SK-N-SH (cell line): ENCODE measurements at regions not wholly inside any gene's neighbourhood (a gene's known extent, or its start where the extent isn't known, plus 50 kb on each side); places are given as distances from the start of the nearest gene placed in this dataset.

Experiments used
- CTCF ChIA-PET: fragments of 300-600, 350-600 bp; formaldehyde crosslinking; extraction: SDS; loops from one replicate; lab custom pipeline; 2021; lab: Yijun Ruan, JAX
- POLR2A ChIA-PET: fragments of 350-600 bp; sonication (Branson Sonifier 250); formaldehyde crosslinking; extraction: SDS; loops from one replicate; lab custom pipeline; 2020; ENCODE audit warnings: antibody characterized with exemption, inconsistent platforms; lab: Yijun Ruan, JAX
- DNase-seq: peaks from one replicate; pipeline ENCODE4 v3.0.0; 2012
- H2AFZ ChIP-seq: fragments of 200-600 bp; sonication (generic); 2 replicates; pipeline ENCODE4 v1.8.1; 2016; ENCODE audit warnings: antibody characterized with exemption, mild to moderate bottlenecking, low read depth
- H3F3A ChIP-seq: fragments of 200-600 bp; sonication (generic); replicated peaks from 2 replicates; pipeline ENCODE3; 2016; ENCODE audit warnings: antibody characterized with exemption, mild to moderate bottlenecking; ENCODE audit not compliant: insufficient read depth
- H3K27ac ChIP-seq, 2 experiments: fragments of 200-500 bp in 1 of 2; fragments of 200-600 bp in 1 of 2; sonication (Bioruptor generic) in 1 of 2; sonication (generic), shearing (Covaris generic) in 1 of 2; 2 replicates each; pipeline versions ENCODE4 v1.5.1 to v1.6.1; 2014 to 2016; ENCODE audit warnings: low read depth in 2 of 2, inconsistent platforms in 1 of 2, low read length in 1 of 2, mild to moderate bottlenecking in 1 of 2, mixed read lengths in 1 of 2
- H3K27me3 ChIP-seq: fragments of 200-600 bp; sonication (generic), shearing (Covaris generic); 2 replicates; pipeline ENCODE4 v1.6.1; 2016; ENCODE audit warnings: mixed run types; ENCODE audit not compliant: insufficient read depth
- H3K36me3 ChIP-seq, 2 experiments: fragments of 200-500 bp in 1 of 2; fragments of 200-600 bp in 1 of 2; sonication (Bioruptor generic) in 1 of 2; sonication (generic) in 1 of 2; replicated peaks in 1 of 2; 2 replicates each; pipeline versions ENCODE3 to v1.5.1; 2014 to 2016; ENCODE audit warnings: low read length in 1 of 2, mild to moderate bottlenecking in 1 of 2; ENCODE audit not compliant: insufficient read depth in 2 of 2, control insufficient read depth in 1 of 2
- H3K4me1 ChIP-seq, 2 experiments: fragments of 200-500 bp in 1 of 2; fragments of 200-600 bp in 1 of 2; sonication (Bioruptor generic) in 1 of 2; sonication (generic), shearing (Covaris generic) in 1 of 2; 2 replicates each; pipeline versions ENCODE4 v1.5.1 to v1.6.1; 2014 to 2016; ENCODE audit warnings: low read depth in 1 of 2, low read length in 1 of 2, mixed run types in 1 of 2; ENCODE audit not compliant: insufficient read depth in 2 of 2, control insufficient read depth in 1 of 2
- H3K4me2 ChIP-seq: fragments of 200-600 bp; sonication (generic), shearing (Covaris generic); 2 replicates; pipeline ENCODE4 v1.6.1; 2017; ENCODE audit warnings: mixed run types
- H3K4me3 ChIP-seq, 2 experiments: fragments of 200-500 bp in 1 of 2; fragments of 200-600 bp in 1 of 2; sonication (Bioruptor generic) in 1 of 2; sonication (generic), shearing (Covaris generic) in 1 of 2; 2 replicates each; pipeline versions ENCODE4 v1.5.1 to v1.8.1; 2014 to 2016; ENCODE audit warnings: low read depth in 2 of 2, inconsistent platforms in 1 of 2, low read length in 1 of 2, mild to moderate bottlenecking in 1 of 2, mixed read lengths in 1 of 2, moderate library complexity in 1 of 2
- H3K79me2 ChIP-seq: fragments of 200-600 bp; sonication (generic); 2 replicates; pipeline ENCODE4 v1.8.1; 2017; ENCODE audit warnings: mild to moderate bottlenecking; ENCODE audit not compliant: insufficient read depth
- H3K9ac ChIP-seq: fragments of 200-600 bp; sonication (generic); 2 replicates; pipeline ENCODE4 v1.6.1; 2017; ENCODE audit warnings: mixed run types
- H3K9me2 ChIP-seq: fragments of 200-600 bp; sonication (generic); 2 replicates; pipeline ENCODE4 v1.6.1; 2017; ENCODE audit warnings: mixed run types
- H3K9me3 ChIP-seq: fragments of 200-600 bp; sonication (generic); 2 replicates; pipeline ENCODE4 v1.6.1; 2017; ENCODE audit warnings: mixed run types, mild to moderate bottlenecking, moderate library complexity
- H4K20me1 ChIP-seq: fragments of 200-600 bp; sonication (generic); 2 replicates; pipeline ENCODE4 v1.6.1; 2017; ENCODE audit warnings: mild to moderate bottlenecking, mixed run types; ENCODE audit not compliant: insufficient read depth
- EP300 ChIP-seq, 2 experiments: IDR thresholded peaks; 2 replicates each; pipeline versions ENCODE4 v1.4.0 to v1.6.1; 2012; ENCODE audit warnings: borderline replicate concordance in 1 of 2, low read depth in 1 of 2, low read length in 1 of 2
- FOSL2 ChIP-seq: IDR thresholded peaks from 2 replicates; pipeline ENCODE4 v1.4.0; 2012; ENCODE audit warnings: low read depth, mild to moderate bottlenecking, moderate library complexity, borderline replicate concordance
- GABPA ChIP-seq: IDR thresholded peaks from 2 replicates; pipeline ENCODE4 v1.4.0; 2012; ENCODE audit warnings: low read depth, mild to moderate bottlenecking
- IRF3 ChIP-seq: fragments of 150-350 bp; IDR thresholded peaks from 2 replicates; pipeline ENCODE4 v1.6.1; 2016; ENCODE audit warnings: mild to moderate bottlenecking, low read depth, low read length
- JUND ChIP-seq: IDR thresholded peaks from 2 replicates; pipeline ENCODE4 v1.4.0; 2012
- MAX ChIP-seq: IDR thresholded peaks from 2 replicates; pipeline ENCODE4 v1.4.0; 2012; ENCODE audit warnings: low read depth
- MXI1 ChIP-seq: IDR thresholded peaks from 2 replicates; pipeline ENCODE4 v1.6.1; 2012; ENCODE audit warnings: mild to moderate bottlenecking, low read depth, low read length, improper control_type of control experiment
- PBX3 ChIP-seq: IDR thresholded peaks from 2 replicates; pipeline ENCODE4; 2012
- POLR2AphosphoS5 ChIP-seq: IDR thresholded peaks from 2 replicates; pipeline ENCODE4 v1.6.1; 2012; ENCODE audit warnings: low read depth, low read length
- RXRA ChIP-seq: IDR thresholded peaks from 2 replicates; pipeline ENCODE4 v1.4.0; 2012; ENCODE audit warnings: low read depth, mild to moderate bottlenecking, borderline replicate concordance
- TEAD4 ChIP-seq: IDR thresholded peaks from 2 replicates; pipeline ENCODE4 v1.4.0; 2012; ENCODE audit warnings: mild to moderate bottlenecking, borderline replicate concordance; ENCODE audit not compliant: insufficient read depth
- USF2 ChIP-seq: fragments of 150-350 bp; IDR thresholded peaks from 2 replicates; pipeline ENCODE4 v1.6.1; 2017; ENCODE audit warnings: antibody characterized with exemption, low read length, low read depth, borderline replicate concordance
- YY1 ChIP-seq: IDR thresholded peaks from 2 replicates; pipeline ENCODE4 v1.4.0; 2012; ENCODE audit warnings: low read depth, mild to moderate bottlenecking
- ZBTB33 ChIP-seq: IDR thresholded peaks from 2 replicates; pipeline ENCODE4 v1.4.0; 2012; ENCODE audit warnings: low read depth, borderline replicate concordance
- WGBS: methylation state at CpG from one replicate; pipeline ENCODE4 v1.1.6; 2017; ENCODE audit warnings: low lambda C conversion rate; 5-methylcytosine and 5-hydroxymethylcytosine counted together

GRCh38 chr9:13459071-13459470 lies 179.6 kb upstream of the MPDZ start:
- no peak overlapping the region for H3K9ac ChIP-seq
- DNase-seq = no peak
- H3K36me3 ChIP-seq = no peaks in the 10 kb centered on the region
- no peak overlapping the region for H3K4me2 ChIP-seq
- no peak overlapping the region for H3K27ac ChIP-seq
- no peaks in the 10 kb centered on the region for H3K4me1 ChIP-seq
- no peaks in the 10 kb centered on the region for H3K27me3 ChIP-seq
- H3F3A ChIP-seq = no peaks in the 10 kb centered on the region
- no peak for TF ChIP-seq TEAD4
- TF ChIP-seq, all 33 proteins: peak for 0
- Histone ChIP-seq H2AFZ (no peak overlapping the region), H3K79me2 (no peaks in the 10 kb centered on the region), H3K9me2 (no peaks in the 10 kb centered on the region), H4K20me1 (no peaks in the 10 kb centered on the region), H3K4me3 (no peak overlapping the region), H3K9me3 (no peaks in the 10 kb centered on the region)
- 38% methylated on average over 3 of the region's 3 CpGs for WGBS
- ChIA-PET CTCF (interaction anchor here (0.8 kb wide), 1 partner anchor 8 kb away, joined by 3 read pairs; no protein-coding TSS in a partner anchor), POLR2A (no interaction called here)

GRCh38 chr9:13457795-13458194 lies 178.3 kb upstream of the MPDZ start:
- H3K4me2 ChIP-seq = no peak overlapping the region
- no peak for TF ChIP-seq GABPA
- no peak for TF ChIP-seq ZBTB33
- TF ChIP-seq POLR2AphosphoS5 = no peak
- TF ChIP-seq IRF3 = no peak
- no peak for TF ChIP-seq RXRA
- no peak for TF ChIP-seq YY1
- no peak for TF ChIP-seq MXI1
- no peak for TF ChIP-seq USF2
- no peak for TF ChIP-seq JUND
- TF ChIP-seq MAX = no peak
- no peak for TF ChIP-seq EP300 (IDR thresholded peaks at IDR 0.05; ENCODE audit: borderline replicate concordance in 1 of 2, low read depth in 1 of 2, low read length in 1 of 2)
- no peak for TF ChIP-seq FOSL2
- TF ChIP-seq PBX3 = no peak
- TF ChIP-seq, all 33 proteins: peak for 0
- POLR2A ChIA-PET = no interaction called here
- Histone ChIP-seq H3K27me3 (no peaks in the 10 kb centered on the region), H3K9me3 (no peaks in the 10 kb centered on the region), H3K36me3 (no peaks in the 10 kb centered on the region), H3F3A (no peaks in the 10 kb centered on the region), H3K9ac (no peak overlapping the region), H3K27ac (no peak overlapping the region), H3K4me1 (no peaks in the 10 kb centered on the region), H2AFZ (no peak overlapping the region), H3K4me3 (no peak overlapping the region), H3K9me2 (no peaks in the 10 kb centered on the region), H4K20me1 (no peaks in the 10 kb centered on the region), H3K79me2 (no peaks in the 10 kb centered on the region)
- no peak for DNase-seq
- CTCF ChIA-PET = no interaction called here
- WGBS = 79% methylated on average over 1 of the region's 1 CpG
